Heart left ventricle (tissue), 16 donors: ENCODE measurements at regions not wholly inside any gene's neighbourhood (a gene's known extent, or its start where the extent isn't known, plus 50 kb on each side); places are given as distances from the start of the nearest gene placed in this dataset.

Experiments used
- ATAC-seq, 4 donors: fragments of 200-7000 bp; cut with Tn5 transposase; one replicate each; pipeline ENCODE4 v1.9.1; 2020 to 2022; ENCODE audit warnings: moderate library complexity in 4 of 4, mild to moderate bottlenecking in 3 of 4, moderate number of reproducible peaks in 1 of 4
- DNase-seq, 5 donors: peaks; one replicate each; pipeline ENCODE4 v3.0.0-alpha.2; 2020
- H3K27ac ChIP-seq, 12 donors: fragments of 200-600 bp; sonication (generic) in 4 of 12; one replicate each; pipeline versions ENCODE4 v1.5.0 to v1.8.0; 2016 to 2022; ENCODE audit warnings: mild to moderate bottlenecking in 2 of 12
- H3K27me3 ChIP-seq, 9 donors: fragments of 200-600 bp; sonication (generic) in 2 of 9; one replicate each; pipeline versions ENCODE4 v1.5.1 to v1.8.0; 2016 to 2022; ENCODE audit warnings: mild to moderate bottlenecking in 3 of 9
- H3K36me3 ChIP-seq, 9 donors: fragments of 200-600 bp; sonication (generic) in 2 of 9; one replicate each; pipeline versions ENCODE4 v1.5.0 to v1.8.0; 2018 to 2022; ENCODE audit warnings: mild to moderate bottlenecking in 2 of 9
- H3K4me1 ChIP-seq, 12 donors: fragments of 200-600 bp; sonication (generic) in 4 of 12; one replicate each; pipeline versions ENCODE4 v1.5.0 to v1.8.0; 2016 to 2022; ENCODE audit warnings: mild to moderate bottlenecking in 3 of 12
- H3K4me3 ChIP-seq, 12 donors: fragments of 200-600 bp; sonication (generic) in 4 of 12; one replicate each; pipeline versions ENCODE4 v1.5.0 to v1.8.0; 2017 to 2022; ENCODE audit warnings: mild to moderate bottlenecking in 9 of 12, moderate library complexity in 4 of 12
- H3K9me3 ChIP-seq, 12 donors: fragments of 200-600 bp; sonication (generic) in 4 of 12; one replicate each; pipeline versions ENCODE4 v1.5.0 to v1.8.0; 2016 to 2022; ENCODE audit warnings: mild to moderate bottlenecking in 1 of 12
- CTCF ChIP-seq, 12 donors: fragments of 200-600 bp; sonication (generic) in 4 of 12; IDR thresholded peaks; one replicate each; pipeline versions ENCODE4 v1.5.0 to v1.8.0; 2018 to 2022; ENCODE audit warnings: antibody characterized with exemption in 12 of 12, mild to moderate bottlenecking in 5 of 12
- POLR2A ChIP-seq, 2 donors: fragments of 450-650 bp; IDR thresholded peaks; one replicate each; pipeline ENCODE4 v1.6.1; 2017; ENCODE audit warnings: antibody characterized with exemption in 2 of 2, mild to moderate bottlenecking in 2 of 2, moderate library complexity in 2 of 2
- WGBS, 4 donors: extraction: QIAGEN DNeasy Blood & Tissue Kit in 2 of 4; methylation state at CpG; one replicate each; pipeline versions ENCODE4 v1.1.5 to v1.1.7; 2013 to 2018; 5-methylcytosine and 5-hydroxymethylcytosine counted together
- intact Hi-C, 10 donors: fragments of 100-400 bp; cut with DNase I; formaldehyde crosslinking; loops; one replicate each; pipeline versions ENCODE4 v1.11.1 to v1.14.2; 2022
- donor health status: ischemic (EF 13 %, LVEDD 7.1; RV severe dilation, severe dysfunction).
- donor health status: healthy with polysubstance abuse.
- donor health status: DM: no; HTN: yes; CAD: no.
- donor health status: DM: no; HTN: no; CAD: no.
- donor health status: ischemic (EF 25% LVEDD 6.9; RV normal size, moderate dysfunction).
- donor health status: ischemic (EF 25% LVEDD 5.7; RV mildly dilated, moderate dysfunction).
- donor health status: healthy.
- donor health status: DM: yes; HTN: yes; CAD: no.
- donor health status: ischemic (EF 35%, LVEDD 5.7; RV mildly dilated, moderate dysfunction).
- donor health status: nonischemic (EF 11% LVEDD 7.7; RV severe dilation, severe dysfunction).
- donor health status: DM: yes; HTN: yes; CAD: no.
- donor health status: PGD.
- donor health status: ischemic (EF 29% LVEDD 5.4; RV normal size, mild dysfunction).
- donor health status: nonischemic (EF 23%, LVEDD 6.1; RV moderate dilation, normal function).

DNA sequence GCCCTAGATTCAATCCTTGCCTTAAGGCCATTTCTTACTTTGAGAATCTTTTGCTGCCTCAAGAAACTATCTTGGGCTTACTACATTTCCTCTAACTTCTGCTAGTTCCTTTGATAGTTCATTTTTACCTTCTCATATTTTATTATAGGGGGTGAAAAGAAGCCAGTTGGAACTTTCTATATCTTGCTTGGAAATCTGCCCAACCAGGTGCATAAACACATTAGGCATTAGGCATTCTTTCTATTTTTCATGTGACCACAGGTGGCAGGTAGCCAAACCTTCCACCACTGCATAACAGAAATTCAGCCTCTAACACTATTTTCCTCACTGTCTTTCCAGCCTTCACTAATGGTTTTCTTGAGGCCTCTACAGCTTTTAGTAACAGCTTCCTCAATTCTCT is 300.0 kb upstream of the SP8 start:
- ATAC-seq (no peak), DNase-seq (no peak)
- Histone ChIP-seq H3K27ac (no peak overlapping the region), H3K36me3 (no peaks in the 10 kb centered on the region), H3K9me3 (peaks cover 0 to 3% (median 0%) of the 10 kb centered on the region in 12 donors), H3K27me3 (no peaks in the 10 kb centered on the region), H3K4me3 (no peak overlapping the region), H3K4me1 (no peaks in the 10 kb centered on the region)
- intact Hi-C loops, result no loop called here
- TF ChIP-seq CTCF (IDR thresholded peaks at IDR 0.05) (no peak), POLR2A (IDR thresholded peaks at IDR 0.05) (no peak)

DNA sequence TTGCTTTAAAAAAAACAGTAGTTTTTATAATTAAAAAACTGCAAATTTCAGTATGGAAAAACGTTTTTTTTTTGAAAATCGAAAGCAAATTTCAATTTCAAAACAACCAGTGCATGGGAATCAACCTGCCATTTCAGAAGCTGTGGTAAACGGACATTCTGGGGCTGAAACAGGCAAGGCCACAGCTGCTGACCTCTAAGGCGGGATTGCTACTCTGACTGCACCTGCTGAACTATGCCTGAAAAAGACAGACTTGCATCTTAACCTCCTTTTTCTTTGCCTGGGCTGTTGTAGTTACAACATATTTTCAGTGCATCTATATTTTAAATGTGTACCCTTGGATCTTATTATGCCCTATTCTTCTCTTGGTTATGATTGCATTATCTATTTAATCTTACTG is 303.0 kb upstream of the SP8 start:
- Histone ChIP-seq H3K27ac (no peak overlapping the region), H3K4me3 (no peak overlapping the region), H3K9me3 (peaks cover 0 to 3% (median 0%) of the 10 kb centered on the region in 12 donors), H3K27me3 (no peaks in the 10 kb centered on the region), H3K36me3 (no peaks in the 10 kb centered on the region), H3K4me1 (no peaks in the 10 kb centered on the region)
- no peak for TF ChIP-seq POLR2A (IDR thresholded peaks at IDR 0.05)
- TF ChIP-seq CTCF (IDR thresholded peaks at IDR 0.05), result no peak
- ATAC-seq (no peak), DNase-seq (no peak)
- intact Hi-C loops, result no loop called here
- 58 to 64% (median 61%) methylated on average over 4 of the region's 4 CpGs for WGBS, 4 donors

DNA sequence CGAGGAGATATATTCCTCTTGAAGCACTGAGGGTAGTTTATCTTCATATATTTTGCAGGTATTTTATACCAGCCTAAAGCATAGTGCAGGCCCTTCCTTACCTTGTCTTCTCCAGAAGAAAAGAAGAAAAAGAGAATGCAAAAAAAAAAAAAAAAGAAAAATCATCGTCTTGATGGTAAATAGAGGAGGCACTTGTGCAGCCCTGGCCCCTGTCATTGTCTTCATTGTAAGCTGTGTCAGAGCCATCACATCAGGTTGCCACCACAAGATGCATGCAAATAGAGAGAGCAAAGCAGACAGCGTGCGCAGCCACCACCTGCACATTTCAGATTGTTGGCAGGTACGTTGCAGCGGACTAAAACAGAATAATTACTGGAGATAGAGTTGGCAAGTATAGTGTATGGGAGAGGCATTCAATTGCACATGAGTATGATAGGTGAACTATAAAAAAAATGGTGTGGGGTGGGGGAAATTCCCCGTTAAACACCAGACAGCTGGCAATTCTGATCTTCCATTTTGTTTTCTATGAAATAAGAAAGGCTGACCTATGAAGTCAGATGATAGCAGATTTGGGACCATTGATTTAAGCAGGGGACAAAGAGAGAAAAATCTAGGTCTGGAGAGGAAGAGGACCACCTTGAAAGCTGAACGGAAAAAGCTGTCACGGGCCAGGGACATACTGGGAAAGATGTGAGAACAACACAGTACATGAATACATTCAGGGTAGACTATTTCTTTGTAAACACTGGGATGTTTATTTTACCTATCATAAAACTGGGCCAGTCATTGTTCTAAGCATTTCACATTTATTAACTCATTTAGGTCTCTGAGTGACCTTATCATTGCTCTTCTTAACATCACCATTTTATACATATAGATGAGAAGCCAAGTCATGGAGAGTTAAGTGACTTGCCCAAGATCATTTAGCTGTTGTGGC is 306.3 kb upstream of the SP8 start:
- Histone ChIP-seq H3K9me3 (no peaks in the 10 kb centered on the region), H3K4me3 (no peak overlapping the region), H3K27ac (no peak overlapping the region), H3K36me3 (no peaks in the 10 kb centered on the region), H3K27me3 (no peaks in the 10 kb centered on the region), H3K4me1 (no peaks in the 10 kb centered on the region)
- WGBS, 4 donors, result 83 to 90% (median 86%) methylated on average over 9 of the region's 9 CpGs
- ATAC-seq, result no peak
- no peak for DNase-seq
- TF ChIP-seq POLR2A (IDR thresholded peaks at IDR 0.05), result no peak
- no peak for TF ChIP-seq CTCF (IDR thresholded peaks at IDR 0.05)
- intact Hi-C loops, result no loop called here

GRCh38 chr7:21094589-21094988 is 307.9 kb upstream of the SP8 start:
- H3K27ac ChIP-seq, result no peak overlapping the region
- intact Hi-C loops, result no loop called here
- no peak for DNase-seq
- H3K9me3 ChIP-seq, result no peaks in the 10 kb centered on the region
- no peaks in the 10 kb centered on the region for H3K27me3 ChIP-seq
- no peak for ATAC-seq
- TF ChIP-seq POLR2A (IDR thresholded peaks at IDR 0.05) (no peak), CTCF (IDR thresholded peaks at IDR 0.05) (no peak)
- no peaks in the 10 kb centered on the region for H3K4me1 ChIP-seq
- no peak overlapping the region for H3K4me3 ChIP-seq
- no peaks in the 10 kb centered on the region for H3K36me3 ChIP-seq
